ENCODE measurements at regions not wholly inside any gene's neighbourhood (a gene's known extent, or its start where the extent isn't known, plus 50 kb on each side); places are given as distances from the start of the nearest gene placed in this dataset.
"Not testable (repeated sequence)": the region's sequence is repeated elsewhere in the genome, so short reads cannot be mapped to it uniquely, and the experiment has no call there.

- not testable (repeated sequence) for DNase-seq (ENCODE audit: extremely low read depth, low read depth)
Observed at GRCh38 chrX:124181515-124181914, 150.9 kb upstream of the TEX13D start.

GRCh38 chrX:124190440-124190839 lies 142.0 kb upstream of the TEX13D start:
- TF ChIP-seq CTCF (IDR thresholded peaks at IDR 0.05; ENCODE audit: low read depth, low read length) = no peak
- DNase-seq (ENCODE audit: extremely low read depth, low read depth) = no peak

GRCh38 chrX:124194199-124194598 lies 138.3 kb upstream of the TEX13D start:
- no peak for TF ChIP-seq CTCF (IDR thresholded peaks at IDR 0.05; ENCODE audit: low read depth, low read length)
- no peak for DNase-seq (ENCODE audit: extremely low read depth, low read depth)

- no peak for TF ChIP-seq CTCF (IDR thresholded peaks at IDR 0.05; ENCODE audit: low read depth, low read length)
- DNase-seq (ENCODE audit: extremely low read depth, low read depth) = no peak
Observed at GRCh38 chrX:124194901-124195300, 137.6 kb upstream of the TEX13D start.

- TF ChIP-seq CTCF (IDR thresholded peaks at IDR 0.05; ENCODE audit: low read depth, low read length) = no peak
- no peak for DNase-seq (ENCODE audit: extremely low read depth, low read depth)
Observed at GRCh38 chrX:124203311-124203710, 129.1 kb upstream of the TEX13D start.

GRCh38 chrX:124208660-124209059 lies 123.8 kb upstream of the TEX13D start:
- DNase-seq (ENCODE audit: extremely low read depth, low read depth) = no peak
- no peak for TF ChIP-seq CTCF (IDR thresholded peaks at IDR 0.05; ENCODE audit: low read depth, low read length)

GRCh38 chrX:124209792-124210576 lies 122.5 kb upstream of the TEX13D start:
- no peak for TF ChIP-seq CTCF (IDR thresholded peaks at IDR 0.05; ENCODE audit: low read depth, low read length)
- no peak for DNase-seq (ENCODE audit: extremely low read depth, low read depth)

Measured in AG09319 (cell line).